ENCODE measurements at regions not wholly inside any gene's neighbourhood (a gene's known extent, or its start where the extent isn't known, plus 50 kb on each side); places are given as distances from the start of the nearest gene placed in this dataset.

DNA sequence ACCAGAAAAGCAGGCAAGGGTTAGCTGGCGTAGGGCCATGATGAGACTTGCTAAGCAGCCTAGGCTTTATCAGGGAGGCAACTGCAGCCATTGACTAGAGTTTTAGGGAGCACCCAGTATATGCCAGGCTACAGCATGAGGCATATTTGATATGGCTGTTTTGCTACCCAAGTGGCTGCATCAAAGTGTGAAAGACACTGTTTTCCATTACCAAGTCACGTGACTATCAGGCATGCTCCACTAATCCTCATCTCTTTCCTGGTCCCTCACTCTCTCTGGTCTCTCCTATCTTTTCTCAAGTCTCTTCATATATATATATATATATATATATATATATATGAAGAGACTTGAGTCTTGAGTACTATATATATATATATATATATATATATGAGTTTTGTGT, 206.7 kb upstream of the POU3F1 start:
- Histone ChIP-seq H3K36me3 (ENCODE audit: insufficient read depth, low read length) (no peaks in the 10 kb centered on the region), H3K4me3 (ENCODE audit: low read depth, low read length, poor library complexity, severe bottlenecking) (no peak overlapping the region), H3K9me2 (ENCODE audit: insufficient read depth, low read length) (no peaks in the 10 kb centered on the region), H2AFZ (ENCODE audit: low read length) (no peak overlapping the region), H3K27ac (ENCODE audit: low read depth, low read length, poor library complexity, severe bottlenecking) (no peak overlapping the region), H3K4me2 (ENCODE audit: low read length) (no peak overlapping the region), H3K79me2 (ENCODE audit: insufficient read depth, low read depth, low read length) (no peaks in the 10 kb centered on the region), H4K20me1 (ENCODE audit: insufficient read depth, low read length) (no peaks in the 10 kb centered on the region), H3K4me1 (ENCODE audit: insufficient read depth, low read length, poor library complexity, severe bottlenecking) (no peaks in the 10 kb centered on the region), H3K9me3 (ENCODE audit: low read length) (no peaks in the 10 kb centered on the region)
- CTCF ChIA-PET (ENCODE audit: unreplicated experiment) = no interaction called here
- BruUV-seq (replicated peaks) = no TSS peak
- POLR2A ChIA-PET = no interaction called here
- DNase-seq (ENCODE audit: low spot score) = no peak
- TF ChIP-seq EZH2phosphoT487 (IDR thresholded peaks at IDR 0.05; ENCODE audit: borderline replicate concordance, low read depth, low read length) = no peak
- TF ChIP-seq, protein P1, sequence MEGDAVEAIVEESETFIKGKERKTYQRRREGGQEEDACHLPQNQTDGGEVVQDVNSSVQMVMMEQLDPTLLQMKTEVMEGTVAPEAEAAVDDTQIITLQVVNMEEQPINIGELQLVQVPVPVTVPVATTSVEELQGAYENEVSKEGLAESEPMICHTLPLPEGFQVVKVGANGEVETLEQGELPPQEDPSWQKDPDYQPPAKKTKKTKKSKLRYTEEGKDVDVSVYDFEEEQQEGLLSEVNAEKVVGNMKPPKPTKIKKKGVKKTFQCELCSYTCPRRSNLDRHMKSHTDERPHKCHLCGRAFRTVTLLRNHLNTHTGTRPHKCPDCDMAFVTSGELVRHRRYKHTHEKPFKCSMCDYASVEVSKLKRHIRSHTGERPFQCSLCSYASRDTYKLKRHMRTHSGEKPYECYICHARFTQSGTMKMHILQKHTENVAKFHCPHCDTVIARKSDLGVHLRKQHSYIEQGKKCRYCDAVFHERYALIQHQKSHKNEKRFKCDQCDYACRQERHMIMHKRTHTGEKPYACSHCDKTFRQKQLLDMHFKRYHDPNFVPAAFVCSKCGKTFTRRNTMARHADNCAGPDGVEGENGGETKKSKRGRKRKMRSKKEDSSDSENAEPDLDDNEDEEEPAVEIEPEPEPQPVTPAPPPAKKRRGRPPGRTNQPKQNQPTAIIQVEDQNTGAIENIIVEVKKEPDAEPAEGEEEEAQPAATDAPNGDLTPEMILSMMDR (conservative IDR thresholded peaks at IDR 0.05; ENCODE audit: low read length) = no peak
- intact Hi-C loops (cut with micrococcal nuclease; ENCODE audit: unreplicated experiment) = no loop called here

DNA sequence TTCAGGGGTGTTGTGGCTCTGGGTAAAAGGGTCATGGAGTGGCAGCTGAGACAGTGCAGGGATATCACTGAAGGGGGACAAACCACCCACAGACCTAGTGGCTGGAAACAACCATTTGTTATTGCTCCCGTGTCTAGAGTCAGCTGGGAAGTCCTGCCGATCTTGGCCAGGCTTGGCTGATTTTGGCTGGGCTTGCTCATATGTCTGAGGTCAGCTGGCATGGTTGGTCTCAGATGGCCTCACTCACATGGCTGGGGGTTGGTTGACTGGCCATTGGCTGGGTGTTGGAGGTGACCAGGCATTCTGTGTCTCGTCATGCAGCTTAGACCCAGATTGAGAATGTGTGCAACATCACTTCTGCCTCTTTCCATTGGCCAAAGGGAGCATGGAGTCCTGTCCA, 203.8 kb upstream of the POU3F1 start:
- no peaks in the 10 kb centered on the region for H3K9me2 ChIP-seq (ENCODE audit: insufficient read depth, low read length)
- no peak for TF ChIP-seq EZH2phosphoT487 (IDR thresholded peaks at IDR 0.05; ENCODE audit: borderline replicate concordance, low read depth, low read length)
- TF ChIP-seq, protein P1 (conservative IDR thresholded peaks at IDR 0.05; ENCODE audit: low read length) = no peak
- no peak for DNase-seq (ENCODE audit: low spot score)
- no peaks in the 10 kb centered on the region for H3K9me3 ChIP-seq (ENCODE audit: low read length)
- intact Hi-C loops (cut with micrococcal nuclease; ENCODE audit: unreplicated experiment) = no loop called here
- no peaks in the 10 kb centered on the region for H4K20me1 ChIP-seq (ENCODE audit: insufficient read depth, low read length)
- no peak overlapping the region for H3K4me3 ChIP-seq (ENCODE audit: low read depth, low read length, poor library complexity, severe bottlenecking)
- H3K4me1 ChIP-seq (ENCODE audit: insufficient read depth, low read length, poor library complexity, severe bottlenecking) = no peaks in the 10 kb centered on the region
- H3K4me2 ChIP-seq (ENCODE audit: low read length) = no peak overlapping the region
- CTCF ChIA-PET (ENCODE audit: unreplicated experiment) = no interaction called here
- no peaks in the 10 kb centered on the region for H3K79me2 ChIP-seq (ENCODE audit: insufficient read depth, low read depth, low read length)
- POLR2A ChIA-PET = no interaction called here
- H3K36me3 ChIP-seq (ENCODE audit: insufficient read depth, low read length) = no peaks in the 10 kb centered on the region
- BruUV-seq (replicated peaks) = no TSS peak
- no peak overlapping the region for H3K27ac ChIP-seq (ENCODE audit: low read depth, low read length, poor library complexity, severe bottlenecking)
- no peak overlapping the region for H2AFZ ChIP-seq (ENCODE audit: low read length)

- Histone ChIP-seq H3K4me3 (ENCODE audit: low read depth, low read length, poor library complexity, severe bottlenecking) (no peak overlapping the region), H3K4me2 (ENCODE audit: low read length) (no peak overlapping the region), H3K36me3 (ENCODE audit: insufficient read depth, low read length) (no peaks in the 10 kb centered on the region), H3K9me3 (ENCODE audit: low read length) (no peaks in the 10 kb centered on the region), H2AFZ (ENCODE audit: low read length) (no peak overlapping the region), H4K20me1 (ENCODE audit: insufficient read depth, low read length) (no peaks in the 10 kb centered on the region), H3K27ac (ENCODE audit: low read depth, low read length, poor library complexity, severe bottlenecking) (no peak overlapping the region), H3K9me2 (ENCODE audit: insufficient read depth, low read length) (no peaks in the 10 kb centered on the region), H3K4me1 (ENCODE audit: insufficient read depth, low read length, poor library complexity, severe bottlenecking) (no peaks in the 10 kb centered on the region), H3K79me2 (ENCODE audit: insufficient read depth, low read depth, low read length) (no peaks in the 10 kb centered on the region)
- TF ChIP-seq, protein P1 (conservative IDR thresholded peaks at IDR 0.05; ENCODE audit: low read length) = no peak
- no peak for TF ChIP-seq EZH2phosphoT487 (IDR thresholded peaks at IDR 0.05; ENCODE audit: borderline replicate concordance, low read depth, low read length)
- CTCF ChIA-PET (ENCODE audit: unreplicated experiment) = no interaction called here
- intact Hi-C loops (cut with micrococcal nuclease; ENCODE audit: unreplicated experiment) = no loop called here
- no peak for DNase-seq (ENCODE audit: low spot score)
- BruUV-seq (replicated peaks) = no TSS peak
- POLR2A ChIA-PET = no interaction called here
Measured at GRCh38 chr1:38249001-38249400, 202.4 kb upstream of the POU3F1 start.
